ENCODE measurements at regions not wholly inside any gene's neighbourhood (a gene's known extent, or its start where the extent isn't known, plus 50 kb on each side); places are given as distances from the start of the nearest gene placed in this dataset.

DNA sequence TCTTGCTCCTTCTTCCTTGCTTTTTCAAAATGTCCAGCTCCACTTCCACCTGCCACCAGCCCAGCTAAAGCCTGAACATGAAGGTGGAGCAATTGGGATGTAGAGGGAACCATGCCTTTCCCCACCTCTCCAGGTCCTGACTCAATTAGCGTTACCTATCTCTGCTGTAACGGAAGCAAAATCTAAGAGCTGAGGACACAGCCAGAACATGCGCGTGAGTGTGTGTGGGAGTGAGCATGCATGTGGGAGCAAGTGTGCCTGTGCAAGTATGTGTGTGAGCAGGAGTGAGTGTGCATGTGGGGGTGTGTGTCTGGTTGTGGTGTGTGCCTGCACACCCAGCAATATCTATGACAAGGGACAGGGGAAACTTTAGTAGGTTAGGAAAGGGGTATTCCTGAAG is 364.5 kb downstream of the MID1IP1 start:
- TF ChIP-seq, protein P1, sequence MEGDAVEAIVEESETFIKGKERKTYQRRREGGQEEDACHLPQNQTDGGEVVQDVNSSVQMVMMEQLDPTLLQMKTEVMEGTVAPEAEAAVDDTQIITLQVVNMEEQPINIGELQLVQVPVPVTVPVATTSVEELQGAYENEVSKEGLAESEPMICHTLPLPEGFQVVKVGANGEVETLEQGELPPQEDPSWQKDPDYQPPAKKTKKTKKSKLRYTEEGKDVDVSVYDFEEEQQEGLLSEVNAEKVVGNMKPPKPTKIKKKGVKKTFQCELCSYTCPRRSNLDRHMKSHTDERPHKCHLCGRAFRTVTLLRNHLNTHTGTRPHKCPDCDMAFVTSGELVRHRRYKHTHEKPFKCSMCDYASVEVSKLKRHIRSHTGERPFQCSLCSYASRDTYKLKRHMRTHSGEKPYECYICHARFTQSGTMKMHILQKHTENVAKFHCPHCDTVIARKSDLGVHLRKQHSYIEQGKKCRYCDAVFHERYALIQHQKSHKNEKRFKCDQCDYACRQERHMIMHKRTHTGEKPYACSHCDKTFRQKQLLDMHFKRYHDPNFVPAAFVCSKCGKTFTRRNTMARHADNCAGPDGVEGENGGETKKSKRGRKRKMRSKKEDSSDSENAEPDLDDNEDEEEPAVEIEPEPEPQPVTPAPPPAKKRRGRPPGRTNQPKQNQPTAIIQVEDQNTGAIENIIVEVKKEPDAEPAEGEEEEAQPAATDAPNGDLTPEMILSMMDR (IDR thresholded peaks at IDR 0.05; ENCODE audit: low read depth, low read length), result no peak
- TF ChIP-seq EZH2phosphoT487 (IDR thresholded peaks at IDR 0.05; ENCODE audit: low read depth), result no peak

All from OCI-LY3 (cell line).